Right lobe of liver (tissue), 6 donors: ENCODE measurements at regions not wholly inside any gene's neighbourhood (a gene's known extent, or its start where the extent isn't known, plus 50 kb on each side); places are given as distances from the start of the nearest gene placed in this dataset.

Source experiments
- ATAC-seq, 4 donors: fragments of 200-7000 bp; cut with Tn5 transposase; one replicate each; pipeline ENCODE4 v1.9.1; 2020; ENCODE audit warnings: mild to moderate bottlenecking in 4 of 4, moderate library complexity in 4 of 4
- DNase-seq, 3 donors: peaks; one replicate each; pipeline ENCODE4 v3.0.0-alpha.2; 2020
- H3K27ac ChIP-seq, 3 donors: fragments of 200-600 bp; one replicate each; pipeline ENCODE4 v1.8.0; 2022
- H3K27me3 ChIP-seq, 2 donors: fragments of 200-600 bp; one replicate each; pipeline ENCODE4 v1.8.0; 2022
- H3K36me3 ChIP-seq, 4 donors: fragments of 200-600 bp; sonication (generic) in 1 of 4; one replicate each; pipeline versions ENCODE4 v1.5.1 to v1.8.0; 2017 to 2022; ENCODE audit warnings: control low read depth in 1 of 4
- H3K4me1 ChIP-seq, 4 donors: fragments of 200-600 bp; sonication (generic) in 1 of 4; one replicate each; pipeline versions ENCODE4 v1.5.1 to v1.8.0; 2017 to 2022; ENCODE audit warnings: control low read depth in 1 of 4
- H3K4me3 ChIP-seq, 3 donors: fragments of 200-600 bp; one replicate each; pipeline ENCODE4 v1.8.0; 2022
- H3K9me3 ChIP-seq, 4 donors: fragments of 200-600 bp; sonication (generic) in 1 of 4; one replicate each; pipeline versions ENCODE4 v1.5.1 to v1.8.0; 2017 to 2022; ENCODE audit warnings: control low read depth in 1 of 4
- POLR2A ChIP-seq: fragments of 450-650 bp; IDR thresholded peaks from one replicate; pipeline ENCODE4 v1.6.1; 2017; ENCODE audit warnings: antibody characterized with exemption, mild to moderate bottlenecking
- WGBS: methylation state at CpG from one replicate; pipeline ENCODE4 v1.1.6; 2018; ENCODE audit warnings: low coverage, low lambda C conversion rate; ENCODE audit not compliant: insufficient coverage; ENCODE audit errors: missing lambda C conversion rate; 5-methylcytosine and 5-hydroxymethylcytosine counted together
- intact Hi-C, 2 donors: fragments of 100-400 bp; cut with DNase I; formaldehyde crosslinking; loops; one replicate each; pipeline versions ENCODE4 v1.11.2 to v1.14.1; 2022
- TF ChIP-seq, protein P1 (sequence below), 4 donors: fragments of 200-600 bp in 3 of 4; fragments of 450-650 bp in 1 of 4; IDR thresholded peaks; one replicate each; pipeline versions ENCODE4 v1.5.1 to v1.8.0; 2016 to 2022; ENCODE audit warnings: antibody characterized with exemption in 4 of 4, mild to moderate bottlenecking in 2 of 4
- donor health status: DM: no; HTN: yes; CAD: no.
- donor health status: DM: no; HTN: no; CAD: no.
- donor health status: DM: no; HTN: no; CAD: no.
- donor health status: DM: no; HTN: yes; CAD: no.
- donor health status: DM: no; HTN: yes; CAD: no.

DNA sequence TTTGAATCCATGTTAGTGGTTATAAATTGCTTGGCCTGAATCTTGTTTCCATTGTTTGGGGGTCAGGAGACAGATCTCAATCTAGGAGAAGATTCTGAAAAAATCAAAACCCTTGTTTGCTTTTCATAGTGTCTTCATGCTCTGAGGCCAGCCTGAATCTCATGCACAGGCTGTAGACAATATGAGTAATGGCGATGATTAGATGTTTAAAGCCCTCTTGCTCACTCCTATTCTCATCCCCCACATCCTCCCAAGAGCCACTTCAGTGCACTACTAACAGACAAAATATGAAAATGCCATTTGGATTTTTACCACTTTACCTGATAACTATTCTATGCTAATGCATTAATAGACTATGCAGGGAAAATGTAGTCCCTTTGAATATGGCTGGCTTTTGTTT lies 129.4 kb downstream of the NUDT12 start:
- DNase-seq (no peak), ATAC-seq (no peak)
- TF ChIP-seq, protein P1, sequence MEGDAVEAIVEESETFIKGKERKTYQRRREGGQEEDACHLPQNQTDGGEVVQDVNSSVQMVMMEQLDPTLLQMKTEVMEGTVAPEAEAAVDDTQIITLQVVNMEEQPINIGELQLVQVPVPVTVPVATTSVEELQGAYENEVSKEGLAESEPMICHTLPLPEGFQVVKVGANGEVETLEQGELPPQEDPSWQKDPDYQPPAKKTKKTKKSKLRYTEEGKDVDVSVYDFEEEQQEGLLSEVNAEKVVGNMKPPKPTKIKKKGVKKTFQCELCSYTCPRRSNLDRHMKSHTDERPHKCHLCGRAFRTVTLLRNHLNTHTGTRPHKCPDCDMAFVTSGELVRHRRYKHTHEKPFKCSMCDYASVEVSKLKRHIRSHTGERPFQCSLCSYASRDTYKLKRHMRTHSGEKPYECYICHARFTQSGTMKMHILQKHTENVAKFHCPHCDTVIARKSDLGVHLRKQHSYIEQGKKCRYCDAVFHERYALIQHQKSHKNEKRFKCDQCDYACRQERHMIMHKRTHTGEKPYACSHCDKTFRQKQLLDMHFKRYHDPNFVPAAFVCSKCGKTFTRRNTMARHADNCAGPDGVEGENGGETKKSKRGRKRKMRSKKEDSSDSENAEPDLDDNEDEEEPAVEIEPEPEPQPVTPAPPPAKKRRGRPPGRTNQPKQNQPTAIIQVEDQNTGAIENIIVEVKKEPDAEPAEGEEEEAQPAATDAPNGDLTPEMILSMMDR (IDR thresholded peaks at IDR 0.05) = no peak
- TF ChIP-seq POLR2A = no peak
- intact Hi-C loops = no loop called here
- 82% methylated on average over 1 of the region's 1 CpG for WGBS
- Histone ChIP-seq H3K4me1 (no peaks in the 10 kb centered on the region), H3K27ac (no peak overlapping the region), H3K9me3 (no peaks in the 10 kb centered on the region), H3K36me3 (no peaks in the 10 kb centered on the region), H3K4me3 (no peak overlapping the region), H3K27me3 (no peaks in the 10 kb centered on the region)

DNA sequence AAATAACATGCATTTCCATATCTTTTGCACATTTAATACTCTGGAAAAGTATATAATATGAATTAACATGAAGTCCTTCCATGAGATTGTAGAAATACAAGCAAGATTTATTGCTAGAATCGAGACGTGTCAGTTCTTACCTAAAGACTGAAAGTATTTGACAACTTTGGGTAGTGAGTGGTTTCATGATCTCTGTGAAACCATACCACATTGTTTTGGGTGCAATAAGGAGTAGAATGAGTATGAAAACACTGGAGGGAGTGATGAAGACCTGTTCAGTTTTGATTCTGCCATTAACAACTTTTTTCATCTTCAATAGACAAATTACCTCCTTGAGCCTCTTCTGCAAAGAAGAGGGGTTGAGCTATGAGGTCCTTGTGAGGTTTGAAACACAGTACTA lies 133.7 kb downstream of the NUDT12 start:
- intact Hi-C loops = no loop called here
- Histone ChIP-seq H3K9me3 (no peaks in the 10 kb centered on the region), H3K36me3 (no peaks in the 10 kb centered on the region), H3K27me3 (no peaks in the 10 kb centered on the region), H3K4me3 (no peak overlapping the region), H3K27ac (no peak overlapping the region), H3K4me1 (no peaks in the 10 kb centered on the region)
- TF ChIP-seq POLR2A = no peak
- TF ChIP-seq, protein P1 (IDR thresholded peaks at IDR 0.05) = no peak
- DNase-seq = no peak
- ATAC-seq = no peak
- 54% methylated on average over 2 of the region's 2 CpGs for whole genome bisulfite sequencing

DNA sequence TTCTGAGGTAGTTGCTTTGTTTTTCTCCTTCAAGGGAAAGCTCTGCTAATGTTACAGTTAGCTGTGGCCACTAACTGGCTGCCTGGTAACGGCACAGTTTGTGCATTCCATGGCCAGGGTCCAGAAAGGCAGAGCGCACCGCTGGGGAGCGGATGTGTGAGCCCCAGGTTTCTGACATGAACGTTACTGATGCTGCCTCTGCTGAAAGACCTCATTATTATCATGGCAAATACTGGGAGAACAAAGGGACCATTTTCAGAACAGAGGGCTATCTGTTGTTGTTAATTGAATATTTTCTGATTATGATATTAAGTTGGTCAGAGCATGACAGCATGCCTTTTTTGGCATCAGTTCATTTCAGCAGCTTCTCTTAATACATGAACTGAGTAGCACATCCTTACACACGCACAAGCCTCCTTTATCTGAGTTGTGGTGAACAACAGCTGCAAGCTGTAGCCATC lies 134.1 kb downstream of the NUDT12 start:
- 49% methylated on average over 6 of the region's 6 CpGs for WGBS
- Histone ChIP-seq H3K9me3 (no peaks in the 10 kb centered on the region), H3K4me1 (no peaks in the 10 kb centered on the region), H3K27me3 (no peaks in the 10 kb centered on the region), H3K27ac (no peak overlapping the region), H3K36me3 (no peaks in the 10 kb centered on the region), H3K4me3 (no peak overlapping the region)
- ATAC-seq (no peak), DNase-seq (no peak)
- intact Hi-C loops = no loop called here
- TF ChIP-seq POLR2A = no peak
- TF ChIP-seq, protein P1 (IDR thresholded peaks at IDR 0.05) = no peak

DNA sequence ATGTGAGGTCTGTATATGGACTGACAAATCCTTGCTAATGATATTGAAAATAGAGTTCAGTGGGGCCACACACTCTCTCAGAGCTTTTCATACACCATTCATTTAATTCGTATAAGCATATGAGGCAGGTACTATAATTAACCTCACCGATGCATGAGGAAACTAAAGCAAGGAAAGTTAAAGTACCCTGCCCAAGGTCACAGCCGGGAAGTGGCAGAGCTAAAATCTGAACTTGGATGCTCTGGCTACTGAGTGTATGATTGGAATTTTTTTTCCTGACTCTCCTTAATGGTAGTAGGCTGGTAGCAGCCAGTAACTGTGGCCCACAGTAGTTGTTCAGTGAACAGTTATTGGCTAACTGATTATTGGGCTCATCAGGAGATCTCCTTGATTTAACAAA lies 135.3 kb downstream of the NUDT12 start:
- 66% methylated on average over 3 of the region's 3 CpGs for WGBS
- no peak overlapping the region for H3K27ac ChIP-seq
- intact Hi-C loops = no loop called here
- TF ChIP-seq, protein P1 (IDR thresholded peaks at IDR 0.05) = no peak
- no peak for TF ChIP-seq POLR2A
- no peaks in the 10 kb centered on the region for H3K9me3 ChIP-seq
- no peak overlapping the region for H3K4me3 ChIP-seq
- no peaks in the 10 kb centered on the region for H3K4me1 ChIP-seq
- no peak for ATAC-seq
- no peaks in the 10 kb centered on the region for H3K36me3 ChIP-seq
- H3K27me3 ChIP-seq = no peaks in the 10 kb centered on the region
- DNase-seq = no peak
